22Rv1 (cell line): ENCODE measurements at regions not wholly inside any gene's neighbourhood (a gene's known extent, or its start where the extent isn't known, plus 50 kb on each side); places are given as distances from the start of the nearest gene placed in this dataset.
"Not testable (repeated sequence)": the region's sequence is repeated elsewhere in the genome, so short reads cannot be mapped to it uniquely, and the experiment has no call there.

Source experiments
- H3K27ac ChIP-seq: fragments of 450-650 bp; 2 replicates; pipeline ENCODE4 v1.5.1; 2017
- CTCF ChIP-seq: fragments of 450-650 bp; IDR thresholded peaks from 2 replicates; pipeline ENCODE4 v1.5.1; 2017; ENCODE audit warnings: mild to moderate bottlenecking
- ZFX ChIP-seq: fragments of 450-650 bp; IDR thresholded peaks from 2 replicates; pipeline ENCODE4 v1.6.1; 2017; ENCODE audit warnings: antibody characterized with exemption, borderline replicate concordance

GRCh38 chr9:97787551-97787950 is 65.5 kb upstream of the FOXE1 start:
- TF ChIP-seq ZFX (no peak), CTCF (no peak)
- H3K27ac ChIP-seq, result no peak overlapping the region

- no peak for TF ChIP-seq ZFX
- no peak for TF ChIP-seq CTCF
- H3K27ac ChIP-seq, result no peak overlapping the region
Observed at GRCh38 chr9:97788763-97789663, 64.0 kb upstream of the FOXE1 start.

- TF ChIP-seq ZFX, result no peak
- no peak for TF ChIP-seq CTCF
- H3K27ac ChIP-seq, result no peak overlapping the region
Observed at GRCh38 chr9:97790542-97790941, 62.5 kb upstream of the FOXE1 start.

GRCh38 chr9:97791542-97791941 is 61.5 kb upstream of the FOXE1 start:
- TF ChIP-seq CTCF (no peak), ZFX (no peak)
- H3K27ac ChIP-seq, result no peak overlapping the region

GRCh38 chr9:97793067-97793466 is 60.0 kb upstream of the FOXE1 start:
- TF ChIP-seq ZFX, result no peak
- no peak for TF ChIP-seq CTCF
- no peak overlapping the region for H3K27ac ChIP-seq

GRCh38 chr9:97794666-97795065 is 58.4 kb upstream of the FOXE1 start:
- TF ChIP-seq ZFX (no peak), CTCF (no peak)
- no peak overlapping the region for H3K27ac ChIP-seq

GRCh38 chr9:97796176-97796575 is 56.9 kb upstream of the FOXE1 start:
- not testable (repeated sequence) for H3K27ac ChIP-seq
